DMS 273 treated with DMSO at 0.1 percent for 48 hours (cell line): ENCODE measurements at regions not wholly inside any gene's neighbourhood (a gene's known extent, or its start where the extent isn't known, plus 50 kb on each side); places are given as distances from the start of the nearest gene placed in this dataset.
A peak's percentile ranks its signal among the peaks of the same experiment; 100 is the strongest.

Experiments
- DNase-seq: peaks from one replicate; lab custom pipeline; 2025; lab: John Stamatoyannopoulos, UW

DNA sequence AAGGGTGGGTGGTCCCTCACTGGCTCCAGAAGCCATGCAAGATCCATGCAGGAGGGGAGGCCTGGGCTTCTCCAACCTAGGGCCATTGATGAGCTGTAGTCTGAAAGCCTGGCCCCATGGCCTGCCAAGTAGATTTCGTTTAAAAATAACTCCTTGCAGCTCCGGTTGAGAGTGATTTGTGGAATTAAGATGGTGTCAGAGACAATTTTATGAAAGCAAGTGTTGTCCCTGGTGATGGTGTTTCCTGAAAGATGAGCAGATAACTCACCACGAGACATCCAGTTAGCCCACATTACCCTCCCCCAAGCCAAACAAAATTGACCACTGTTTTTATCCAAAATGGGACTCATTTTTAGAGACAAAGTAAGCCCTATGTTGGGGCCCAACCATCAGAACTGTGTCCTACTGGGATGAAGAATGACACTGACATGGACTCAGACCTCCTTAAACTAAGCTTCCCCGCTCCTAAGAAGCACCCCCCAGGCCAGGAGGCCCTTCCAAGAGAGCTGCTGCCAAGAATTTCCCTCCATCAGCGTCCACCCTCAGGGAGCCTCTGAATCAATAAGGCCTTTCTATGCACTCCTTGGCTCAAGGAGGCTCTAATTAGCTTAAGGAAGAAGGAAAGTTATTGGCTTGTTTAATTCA is 174.2 kb upstream of the NCAM1 start:
- DNase-seq, result no peak

DNA sequence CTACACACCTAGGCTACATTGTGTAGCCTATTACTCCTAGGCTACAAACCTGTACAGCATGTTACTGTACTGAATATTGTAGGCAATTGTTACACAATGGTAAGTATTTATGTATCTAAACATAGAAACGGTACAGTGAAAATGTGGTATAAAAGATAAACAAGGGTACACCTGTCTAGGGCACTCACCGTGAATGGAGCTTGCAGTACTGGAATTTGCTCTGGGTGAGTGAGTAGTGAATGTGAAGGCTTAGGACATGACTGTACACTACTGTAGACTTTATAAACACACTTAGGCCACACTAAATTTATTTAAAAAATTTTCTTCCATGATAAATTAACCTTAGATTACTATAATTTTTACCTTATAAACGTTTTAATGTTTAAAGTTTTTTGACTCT is 171.7 kb upstream of the NCAM1 start:
- no peak for DNase-seq

DNA sequence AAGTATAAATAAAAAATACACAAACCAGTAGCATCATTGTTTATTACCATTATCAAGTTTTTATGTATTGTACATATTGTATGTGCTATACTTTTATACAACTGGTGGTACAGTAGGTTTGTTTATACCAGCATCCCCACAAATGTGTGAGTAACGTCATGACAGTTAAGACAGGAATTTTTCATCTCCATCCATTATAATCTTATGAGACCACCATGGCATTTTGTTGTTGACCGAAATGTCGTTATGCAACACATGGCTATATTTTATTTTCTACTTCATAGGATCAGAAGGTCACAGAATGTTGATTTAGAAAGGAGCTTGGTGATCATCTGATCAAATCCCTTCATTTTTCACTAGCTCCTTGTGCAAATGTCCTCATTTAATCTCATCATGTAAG is 170.9 kb upstream of the NCAM1 start:
- DNase-seq, result no peak

DNA sequence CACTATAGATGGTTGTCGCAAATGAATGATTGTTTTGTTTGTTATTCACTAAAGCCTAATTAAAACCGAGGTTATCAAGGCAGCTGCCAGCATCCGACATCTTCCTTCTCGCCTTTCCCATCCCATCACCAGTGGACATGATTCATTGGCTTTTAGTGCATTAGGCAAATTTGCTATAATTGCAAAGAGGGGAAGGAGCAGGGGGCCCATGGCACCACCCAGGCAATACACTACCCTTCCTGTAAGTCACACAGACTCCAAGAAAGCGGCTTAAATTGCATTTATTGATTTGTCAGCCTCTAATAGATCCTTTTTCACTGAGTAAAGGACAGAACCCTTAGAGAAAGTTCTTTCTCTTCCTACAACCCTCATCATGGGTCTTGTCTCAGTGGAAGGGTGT is 169.2 kb upstream of the NCAM1 start:
- DNase-seq, result no peak

DNA sequence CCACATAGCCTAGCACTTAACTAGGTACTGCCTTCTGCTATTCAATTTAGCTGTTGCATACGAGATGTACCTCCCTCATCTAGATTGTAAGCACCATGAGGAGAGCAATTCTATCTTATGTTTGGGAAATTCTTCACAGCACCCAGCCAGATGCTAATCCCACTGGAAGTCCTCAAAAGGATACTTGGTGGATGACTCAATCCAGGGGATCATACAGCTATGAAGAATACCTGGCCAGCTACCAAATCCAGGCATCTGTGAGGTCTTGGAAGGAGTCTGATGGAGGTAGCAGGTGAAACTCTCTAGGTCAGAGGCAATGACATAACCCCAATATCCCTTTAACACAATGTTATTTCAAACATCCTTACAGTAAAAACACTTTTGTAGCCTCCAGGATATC is 167.8 kb upstream of the NCAM1 start:
- no peak for DNase-seq

DNA sequence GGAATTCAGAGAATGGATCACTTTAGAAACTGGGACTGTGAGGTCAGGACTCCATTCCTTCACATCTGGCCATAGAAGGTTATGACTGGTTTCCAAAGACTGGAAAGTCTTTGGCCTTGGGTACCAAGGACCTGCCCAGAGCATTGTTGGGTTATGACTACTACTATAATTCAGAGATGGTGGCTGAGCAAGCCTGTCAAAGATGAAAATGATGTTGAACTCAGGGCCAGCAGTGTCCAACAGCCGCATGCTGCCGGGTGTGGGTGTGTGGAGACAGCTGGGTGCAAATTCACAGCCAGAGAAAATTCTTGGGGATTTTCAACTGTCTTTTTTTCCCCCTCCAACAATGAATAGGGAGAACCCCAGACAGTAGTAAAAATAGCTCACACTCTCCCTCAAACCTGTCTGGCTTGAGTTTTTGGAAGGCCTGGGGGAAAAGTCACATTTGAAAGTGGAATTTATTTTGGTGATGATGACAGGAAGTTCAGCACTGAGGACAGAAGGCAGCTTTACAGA is 166.8 kb upstream of the NCAM1 start:
- no peak for DNase-seq

DNA sequence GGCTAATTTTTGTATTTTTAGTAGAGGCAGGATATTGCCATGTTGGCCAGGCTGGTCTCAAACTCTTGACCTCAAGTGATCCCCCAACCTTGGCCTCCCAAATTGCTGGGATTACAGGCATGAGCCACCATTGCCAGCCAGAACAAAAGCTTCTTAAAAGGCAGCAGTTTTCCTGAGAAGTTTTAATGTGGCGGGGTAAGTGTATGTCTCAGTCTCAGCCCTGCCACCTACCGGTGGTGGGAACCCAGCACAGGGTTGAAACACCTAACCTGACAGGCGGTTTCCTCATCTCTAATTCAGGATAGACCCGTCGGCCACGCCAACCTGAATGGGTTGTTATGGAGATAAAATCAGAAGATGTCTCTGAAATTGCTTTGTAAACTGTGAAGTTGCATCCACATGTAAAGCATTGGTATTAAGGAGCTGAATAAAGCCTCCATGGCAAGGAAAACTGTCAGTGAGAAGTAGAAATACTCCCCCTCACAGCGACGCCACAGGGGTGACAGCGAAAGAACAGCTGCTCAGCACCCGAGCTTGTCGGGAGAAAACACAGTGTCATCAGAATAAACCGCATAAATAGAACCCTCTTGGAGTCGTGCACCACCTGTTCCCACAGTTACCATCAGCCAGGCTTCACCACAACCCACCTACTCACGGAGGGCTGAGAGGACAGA is 165.9 kb upstream of the NCAM1 start:
- no peak for DNase-seq

DNA sequence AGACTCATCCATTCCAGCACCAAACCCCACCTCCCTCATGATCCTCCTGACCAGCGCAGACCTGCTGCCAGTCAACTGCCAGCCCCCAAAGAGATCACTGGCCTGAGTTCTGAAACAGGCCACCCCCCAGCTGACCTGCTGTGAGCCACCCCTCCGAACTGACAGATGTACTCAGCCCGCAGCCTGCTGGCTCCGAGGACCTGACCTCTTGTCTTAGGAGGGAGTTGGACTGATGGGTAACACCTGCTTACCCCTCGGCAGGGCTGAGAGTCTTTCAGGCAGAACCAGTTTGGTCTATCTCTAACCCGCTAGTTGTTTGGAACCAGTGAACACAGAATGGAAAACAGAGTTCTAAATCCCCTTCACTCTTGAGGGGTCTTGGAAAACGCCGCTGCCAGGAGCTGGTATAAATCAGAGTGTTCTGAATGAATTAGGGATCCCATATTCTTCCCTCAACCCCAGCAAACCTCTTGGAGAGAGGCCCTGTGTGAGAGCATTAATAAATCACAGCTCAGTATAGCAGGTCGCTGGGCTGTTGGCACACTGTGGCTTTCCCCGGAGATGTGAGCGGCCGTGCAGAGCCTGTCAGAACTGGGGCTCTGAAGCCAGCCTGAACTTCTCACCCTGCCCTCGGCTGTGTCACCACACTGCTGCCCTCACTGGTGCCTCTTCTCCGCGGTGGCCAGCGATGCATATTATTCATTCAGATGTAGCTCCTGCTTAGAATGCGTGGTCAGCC is 165.1 kb upstream of the NCAM1 start:
- DNase-seq, result no peak

DNA sequence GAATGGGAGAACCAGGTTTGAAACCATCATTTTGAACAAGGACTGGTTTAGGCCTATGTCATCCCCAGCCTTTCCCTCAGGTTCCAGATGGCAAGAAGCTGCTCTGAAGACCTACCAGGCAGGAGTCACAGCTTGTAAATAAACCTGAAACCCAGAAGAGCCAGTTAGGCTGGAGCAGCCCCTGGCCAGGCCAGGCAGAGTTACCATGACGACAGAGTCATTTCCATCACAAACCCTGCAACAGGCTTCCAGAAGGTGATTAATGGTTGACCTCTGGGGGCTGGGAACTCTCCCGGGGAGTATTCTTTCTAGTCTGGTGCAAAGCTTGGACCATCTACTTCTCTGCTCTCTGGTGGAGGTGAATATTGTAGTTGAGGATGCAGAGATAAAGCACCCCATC is 164.1 kb upstream of the NCAM1 start:
- DNase-seq, result no peak

DNA sequence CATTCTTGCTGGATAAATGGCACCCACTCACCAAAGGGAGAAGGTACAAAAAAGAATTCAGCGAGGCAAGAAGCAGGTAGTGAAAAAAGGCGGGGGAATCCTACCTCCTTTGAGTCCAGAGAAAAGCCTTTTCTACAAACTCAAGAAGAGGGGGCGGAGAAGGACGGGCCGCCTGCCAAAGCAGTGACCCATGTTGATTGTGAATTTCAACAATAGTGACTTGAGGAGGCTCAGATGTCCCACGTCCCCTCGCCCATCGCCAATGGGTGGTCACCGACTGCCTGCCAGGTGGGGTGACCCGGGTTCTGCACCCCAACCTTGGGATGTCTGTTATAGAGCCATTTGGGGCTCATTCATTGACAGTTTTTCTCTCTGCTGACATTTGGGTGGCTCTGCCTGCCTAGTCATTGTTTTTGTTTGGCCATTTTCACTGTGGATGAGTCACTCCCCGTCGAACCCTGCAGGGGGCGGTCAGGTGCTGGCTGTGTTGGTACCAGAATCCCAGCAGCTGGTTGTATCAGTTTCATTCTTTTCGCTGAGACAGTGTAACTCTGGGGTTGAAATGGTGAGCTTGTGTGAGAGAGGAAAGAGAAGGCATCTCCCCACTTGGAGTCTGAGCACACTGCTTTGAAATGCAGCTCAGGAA is 163.4 kb upstream of the NCAM1 start:
- DNase-seq, result no peak

DNA sequence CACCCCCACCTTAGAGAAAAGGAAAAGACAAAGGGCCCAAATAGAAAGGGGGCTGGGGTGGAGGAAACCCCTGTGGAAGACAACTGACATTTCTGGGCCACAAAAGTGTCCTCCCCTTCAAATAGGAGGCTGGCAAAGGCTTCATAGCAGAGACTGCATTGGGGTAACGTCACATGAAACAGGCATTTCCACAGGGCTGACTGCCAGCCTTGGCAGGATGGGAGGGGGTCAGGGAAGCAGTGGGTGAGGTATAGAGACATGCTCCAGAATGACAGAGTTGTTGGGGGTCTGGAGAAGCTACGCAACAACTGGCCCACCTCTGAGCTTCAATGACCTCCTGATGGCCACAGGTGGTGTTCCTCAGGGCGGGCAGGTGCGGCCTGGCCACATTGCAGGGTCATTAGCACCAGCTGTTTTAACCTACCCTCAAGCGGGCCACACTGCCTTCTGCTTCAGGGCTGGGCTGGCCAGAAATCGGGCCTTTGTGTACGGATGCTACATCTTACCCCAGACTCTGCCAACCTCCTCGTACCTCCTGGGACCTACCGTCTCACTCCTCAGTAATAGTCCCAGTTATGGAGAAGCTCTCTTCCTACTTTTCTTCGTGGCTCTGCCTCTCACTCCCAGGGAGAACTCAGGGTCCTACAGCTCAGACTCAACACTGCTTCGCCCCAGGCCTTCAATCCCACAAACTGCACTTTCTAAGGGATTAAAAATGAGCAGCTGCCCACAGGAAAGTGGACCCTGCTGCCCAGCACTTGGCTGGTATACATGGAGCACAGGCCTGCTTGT is 160.0 kb upstream of the NCAM1 start:
- no peak for DNase-seq

DNA sequence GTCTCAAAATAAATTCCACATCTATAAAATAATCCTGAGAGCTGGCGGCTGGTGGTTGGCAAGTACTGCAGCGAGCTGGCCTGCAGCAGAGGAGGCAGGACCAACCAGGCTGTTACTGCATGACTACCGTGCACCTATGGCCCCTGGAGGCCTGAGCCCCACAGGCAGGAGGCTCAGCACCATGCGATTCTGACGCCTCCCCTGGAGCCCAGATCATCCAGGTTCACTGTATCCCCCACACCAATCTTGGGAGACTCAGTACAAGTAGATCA is 159.5 kb upstream of the NCAM1 start:
- no peak for DNase-seq

DNA sequence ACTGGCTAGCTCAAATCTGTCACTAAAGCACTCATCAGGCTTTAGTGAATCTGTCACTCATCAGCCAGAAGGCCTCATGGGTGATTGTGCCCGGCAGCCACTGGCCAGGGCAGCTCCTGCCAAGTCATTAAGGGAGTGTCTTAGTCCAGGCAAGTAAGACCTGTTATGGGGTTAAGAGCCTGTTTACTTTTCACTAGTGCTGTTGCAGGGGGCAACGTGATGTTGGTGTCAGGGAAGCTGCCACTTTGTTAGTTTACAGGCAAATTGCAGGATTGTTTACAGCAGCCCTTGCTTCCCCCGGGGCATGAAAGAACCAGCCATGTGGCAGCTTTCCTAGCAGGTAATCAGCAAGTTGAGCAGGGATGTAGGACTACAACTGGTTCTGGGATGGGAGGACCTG is 155.6 kb upstream of the NCAM1 start:
- DNase-seq, result no peak

DNA sequence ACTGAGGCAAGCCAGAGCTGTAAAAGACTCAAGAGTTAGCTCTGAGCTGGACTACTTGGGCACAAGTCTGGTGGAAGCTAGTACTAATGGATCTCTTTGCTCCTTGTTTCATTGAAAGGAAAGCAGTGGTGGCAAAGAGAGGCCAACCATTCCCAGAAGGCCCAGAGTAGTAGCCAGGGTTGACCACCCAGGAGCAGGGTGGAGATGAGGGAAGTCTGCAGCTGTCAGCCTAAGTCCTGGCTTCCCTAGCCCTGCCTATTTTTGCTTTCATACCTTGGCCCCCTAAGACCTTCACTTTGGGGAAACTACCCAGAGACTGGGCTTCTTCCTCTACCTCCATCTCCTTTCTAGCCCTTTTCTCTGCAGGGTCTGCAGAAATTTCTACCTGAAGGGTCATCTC is 155.0 kb upstream of the NCAM1 start:
- DNase-seq, result no peak

DNA sequence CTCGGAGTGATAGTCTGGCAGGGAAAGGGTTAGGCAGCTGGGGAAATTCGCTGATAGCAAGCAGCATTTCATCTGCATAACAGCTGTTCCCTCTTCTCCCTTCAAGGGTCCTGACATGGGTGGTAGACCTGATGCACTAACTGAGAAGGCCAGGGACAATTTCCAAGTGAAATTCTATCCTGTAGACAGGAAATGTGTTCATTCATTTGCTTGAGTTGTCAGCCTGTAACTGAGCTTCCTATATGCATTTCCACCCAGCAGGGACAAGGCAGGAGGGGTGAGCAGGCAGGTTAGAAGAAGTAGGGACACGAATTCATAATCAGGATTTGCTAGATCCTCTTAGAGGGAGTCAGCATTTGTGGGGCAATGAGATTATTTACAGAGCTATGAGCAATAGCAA is 154.3 kb upstream of the NCAM1 start:
- DNase-seq, result peak; percentile 70

DNA sequence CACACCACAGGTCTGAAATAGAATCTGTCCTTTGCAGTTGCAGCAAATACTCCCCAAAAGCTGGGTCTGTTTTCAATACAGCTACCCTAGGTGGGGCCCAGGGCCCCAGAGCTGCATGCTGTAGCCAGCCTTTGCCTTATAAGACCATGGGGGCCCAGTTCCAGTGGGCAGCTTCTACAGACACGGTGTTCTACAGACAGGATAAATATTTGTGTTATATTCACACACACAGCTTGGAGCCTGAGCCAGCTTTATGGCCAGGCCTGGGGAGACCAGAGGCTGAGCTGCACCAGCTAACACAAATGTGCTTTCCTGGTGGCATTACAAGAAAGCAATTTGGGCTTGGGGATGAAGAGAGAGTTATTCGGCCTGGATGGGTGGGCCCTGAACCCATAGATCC is 151.8 kb upstream of the NCAM1 start:
- no peak for DNase-seq

DNA sequence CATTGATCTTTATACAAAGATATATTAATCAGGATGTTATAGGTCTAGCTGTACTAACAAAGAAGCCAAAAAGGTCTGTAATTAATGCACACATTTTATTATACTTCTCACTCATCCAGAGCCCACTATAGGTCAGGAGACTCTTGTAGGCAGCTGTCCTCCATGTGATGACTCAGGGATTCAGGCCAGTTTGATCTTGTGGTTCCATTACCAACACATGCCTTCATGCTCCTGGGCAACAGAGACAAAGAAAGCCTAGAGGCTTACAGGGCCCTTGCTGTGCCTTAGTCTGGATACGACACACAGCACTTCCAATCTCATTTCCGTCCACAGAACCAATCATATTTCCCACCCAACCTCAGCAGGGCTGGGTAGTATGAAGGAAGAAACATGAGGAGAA is 150.3 kb upstream of the NCAM1 start:
- DNase-seq, result no peak

DNA sequence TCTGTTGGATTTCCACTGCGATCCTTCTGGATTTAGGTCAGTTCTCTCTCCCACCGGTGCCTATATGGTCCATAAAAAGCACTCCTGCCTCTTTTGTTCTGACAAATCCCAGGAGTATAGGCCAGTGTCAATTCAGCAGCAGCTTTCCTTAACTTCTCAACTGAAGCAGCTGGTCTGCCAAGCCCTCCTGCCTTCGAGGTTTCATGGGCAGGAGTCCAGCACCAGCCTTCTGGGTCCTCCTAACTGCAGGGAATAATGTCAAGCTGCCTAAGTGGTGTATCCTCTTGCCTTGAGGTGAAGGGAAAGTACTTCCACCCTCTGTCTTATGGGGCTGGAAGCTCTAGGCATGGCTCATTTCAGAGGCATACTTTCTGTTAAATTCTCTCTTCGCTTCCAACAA is 149.4 kb upstream of the NCAM1 start:
- no peak for DNase-seq

DNA sequence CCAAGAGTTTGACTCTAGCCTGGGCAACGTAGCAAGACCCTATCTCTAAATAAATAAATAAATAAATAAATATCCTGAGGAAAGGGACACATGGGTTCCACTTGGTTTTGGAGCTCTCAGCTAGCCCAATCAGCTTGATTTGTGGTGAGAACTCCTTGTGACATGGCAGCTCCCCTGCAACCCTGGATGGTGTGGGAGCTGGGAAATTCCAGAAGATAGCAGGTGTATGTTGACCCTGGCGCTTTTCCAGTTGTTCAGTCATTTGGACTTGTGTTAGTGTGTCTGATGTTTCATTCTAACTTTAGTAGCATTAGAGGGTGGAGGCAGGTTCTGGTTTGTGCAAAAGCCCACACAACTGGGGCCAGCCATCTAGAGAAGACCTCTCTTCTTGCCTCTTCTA is 148.5 kb upstream of the NCAM1 start:
- DNase-seq, result no peak

DNA sequence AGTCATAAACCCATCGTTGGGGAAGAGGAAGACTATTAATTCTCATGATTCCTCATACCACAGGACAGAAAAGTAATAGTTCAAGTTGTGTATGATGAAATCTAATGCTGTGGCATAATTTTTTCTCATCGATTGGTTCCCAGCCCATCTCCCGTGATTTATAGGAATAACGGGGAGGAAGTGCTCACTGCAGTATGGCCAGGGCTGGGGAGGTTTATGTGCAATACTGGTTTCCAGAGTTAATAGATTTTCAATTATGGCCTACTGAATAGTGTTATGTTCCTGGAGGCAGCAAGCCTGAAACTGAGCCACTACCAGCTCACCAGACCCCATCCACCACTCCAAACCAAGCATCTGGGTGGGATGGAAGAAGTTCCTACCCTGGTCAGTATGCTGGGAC is 147.1 kb upstream of the NCAM1 start:
- no peak for DNase-seq

DNA sequence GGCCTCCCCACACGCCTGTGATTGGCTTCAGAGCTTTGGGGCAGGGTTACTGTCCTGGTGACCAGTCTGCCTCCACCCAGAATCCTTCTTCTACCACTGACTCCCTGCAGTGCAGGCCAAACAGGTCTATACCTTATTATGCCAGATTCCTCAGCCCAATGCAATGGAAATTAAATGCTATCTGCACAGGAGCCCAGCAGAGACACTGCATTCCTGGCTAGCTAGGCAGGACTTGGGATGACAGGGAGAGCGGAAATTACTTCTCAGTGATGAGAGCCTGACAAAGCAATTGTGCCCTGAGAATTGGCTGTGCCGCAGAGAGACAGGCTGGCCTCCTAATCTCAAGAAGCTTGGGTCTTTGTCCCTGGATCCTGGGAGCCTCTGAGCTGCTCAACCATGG is 143.8 kb upstream of the NCAM1 start:
- DNase-seq, result no peak
